Stimulated activated CD4-positive, alpha-beta T cell treated with anti-CD3 and anti-CD28 coated beads, Interleukin-15, amount 100 ng/mL, for 24 hours (primary cell): ENCODE measurements at regions not wholly inside any gene's neighbourhood (a gene's known extent, or its start where the extent isn't known, plus 50 kb on each side); places are given as distances from the start of the nearest gene placed in this dataset.
A peak's percentile ranks its signal among the peaks of the same experiment; 100 is the strongest.
"Not testable (repeated sequence)": the region's sequence is repeated elsewhere in the genome, so short reads cannot be mapped to it uniquely, and the experiment has no call there.

Experiments
- DNase-seq: peaks from one replicate; pipeline ENCODE4 v3.0.0-alpha.2; 2020

DNA sequence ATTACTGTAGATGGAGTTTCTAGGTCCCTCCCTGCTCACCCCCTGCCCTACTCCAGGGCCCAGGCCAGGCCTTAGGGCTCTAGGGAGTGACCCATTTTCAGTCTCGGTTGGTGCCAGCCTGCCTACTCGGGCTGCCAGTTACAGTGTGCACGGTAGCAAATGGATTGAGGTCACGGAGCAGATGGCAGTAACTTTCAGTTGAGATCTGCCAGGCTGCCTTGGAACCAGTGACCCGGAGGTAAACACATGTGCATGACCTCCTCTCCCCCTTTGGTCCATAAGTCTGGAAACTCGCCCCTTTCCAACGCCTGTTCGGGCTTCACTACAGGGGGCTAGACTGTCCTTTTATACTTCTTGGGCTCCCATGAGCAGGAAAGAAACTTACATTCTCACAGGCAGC is 139.7 kb upstream of the TBX3 start:
- no peak for DNase-seq

DNA sequence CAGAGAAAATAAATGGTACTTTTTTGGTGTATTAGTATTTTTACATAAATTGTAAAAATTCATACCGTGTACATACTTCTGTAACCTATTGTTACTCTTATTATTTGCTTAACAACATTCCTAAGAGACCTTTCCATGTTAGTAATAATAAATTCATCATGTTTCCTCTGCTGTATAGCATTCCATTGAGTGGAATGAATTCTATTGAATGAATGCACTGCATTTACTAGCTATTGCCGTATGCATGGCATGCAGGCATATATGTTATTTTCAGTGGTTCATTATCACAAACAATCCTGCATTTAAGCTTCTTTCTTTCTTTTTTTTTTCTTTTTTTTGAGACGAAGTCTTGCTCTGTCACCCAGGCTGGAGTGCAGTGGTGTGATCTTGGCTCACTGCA is 137.6 kb upstream of the TBX3 start:
- DNase-seq: no peak

DNA sequence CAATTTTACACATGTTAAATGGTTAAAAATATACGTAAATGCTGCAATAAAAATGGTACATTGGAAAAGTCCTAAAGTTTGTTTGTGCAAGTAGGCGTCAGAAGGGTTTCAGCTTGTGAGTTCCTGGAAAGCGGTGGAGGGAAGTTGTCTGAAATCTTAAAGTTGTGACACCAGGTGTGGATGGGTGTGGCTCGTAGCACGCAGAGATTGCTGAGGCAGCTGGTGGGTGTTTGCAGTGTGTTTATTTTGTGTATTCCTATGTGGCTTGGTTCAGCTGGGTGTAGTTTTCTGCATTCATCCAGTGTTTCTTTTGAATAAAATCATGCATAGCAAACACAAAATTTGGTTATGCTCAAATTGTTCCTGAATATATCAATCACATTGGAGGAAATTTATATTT is 136.8 kb upstream of the TBX3 start:
- no peak for DNase-seq

DNA sequence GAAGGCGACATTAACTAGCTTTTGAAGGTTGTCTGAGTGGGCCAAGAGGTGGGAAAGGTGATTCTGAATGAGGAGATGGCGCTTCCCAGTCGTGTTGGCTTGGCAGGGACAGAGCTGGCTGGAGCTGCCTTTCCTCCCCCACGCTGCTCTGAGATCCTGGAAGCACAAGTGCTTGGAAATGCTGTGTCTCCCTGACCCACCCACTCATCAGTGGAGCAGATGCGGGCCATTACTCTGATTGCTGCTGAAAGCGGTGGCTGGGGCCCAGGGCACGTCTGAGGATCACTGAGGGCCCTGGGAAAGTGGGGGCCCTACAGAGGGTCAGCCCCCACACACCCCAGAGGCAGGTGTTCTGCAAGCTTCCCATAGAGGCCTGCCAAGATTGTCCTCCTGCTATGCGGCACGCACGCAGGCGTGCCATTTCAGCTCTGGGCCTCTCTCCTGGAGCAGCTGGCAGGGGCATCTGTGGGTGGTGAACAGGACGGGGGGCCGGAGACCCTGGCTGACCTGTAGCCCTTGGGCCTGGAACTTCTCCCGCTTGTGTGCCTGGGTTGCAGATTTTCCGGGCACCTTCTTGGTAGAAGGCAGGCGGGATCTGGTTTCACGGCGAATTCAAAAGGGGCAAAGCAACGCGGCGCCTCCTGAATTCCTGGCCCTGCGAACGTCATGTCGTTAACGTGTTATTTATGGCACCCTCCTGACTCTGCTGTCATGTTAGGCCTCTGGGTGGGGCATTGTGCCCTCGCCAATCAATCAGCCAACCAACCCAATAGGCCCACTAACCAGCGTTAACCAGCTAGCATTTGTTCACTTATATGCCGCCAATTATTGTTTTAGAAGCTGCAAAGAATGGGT is 133.8 kb upstream of the TBX3 start:
- DNase-seq: no peak

DNA sequence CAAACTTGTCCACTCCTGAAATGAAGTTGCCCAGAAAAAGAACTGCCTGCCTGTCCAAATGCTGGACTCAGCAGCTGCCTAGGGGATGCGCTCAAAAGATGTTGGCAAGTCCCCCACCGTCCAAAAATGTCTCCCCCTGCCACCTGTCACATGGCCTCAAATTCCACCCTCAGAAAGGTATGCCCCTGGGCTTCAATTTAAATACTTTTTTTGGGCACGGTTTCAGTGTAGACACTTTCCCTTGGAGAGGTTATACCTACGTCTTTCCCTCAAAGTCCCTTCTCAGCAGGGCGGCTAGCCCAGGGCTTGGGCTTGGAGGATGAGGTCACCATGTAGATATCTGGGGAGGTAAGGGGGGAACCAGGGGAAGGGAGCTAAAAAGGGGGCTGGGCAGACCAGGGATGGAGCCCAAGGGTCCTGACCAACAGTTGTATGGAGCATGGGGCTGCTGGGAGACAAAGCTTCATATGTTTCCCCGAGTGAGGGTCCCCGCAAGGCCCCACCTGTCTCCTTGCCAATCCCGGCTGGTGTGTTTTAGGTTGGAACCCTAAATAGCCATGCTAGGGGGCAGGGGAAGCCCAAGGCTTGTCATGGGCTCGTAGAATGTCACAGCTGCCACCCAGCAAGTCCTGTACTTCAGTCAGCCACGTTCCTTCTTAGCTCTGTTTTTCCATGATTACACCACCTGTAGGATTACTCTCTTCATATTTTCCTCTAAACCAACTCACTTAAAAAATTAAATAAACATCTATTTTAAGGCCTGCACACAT is 131.2 kb upstream of the TBX3 start:
- DNase-seq: no peak

DNA sequence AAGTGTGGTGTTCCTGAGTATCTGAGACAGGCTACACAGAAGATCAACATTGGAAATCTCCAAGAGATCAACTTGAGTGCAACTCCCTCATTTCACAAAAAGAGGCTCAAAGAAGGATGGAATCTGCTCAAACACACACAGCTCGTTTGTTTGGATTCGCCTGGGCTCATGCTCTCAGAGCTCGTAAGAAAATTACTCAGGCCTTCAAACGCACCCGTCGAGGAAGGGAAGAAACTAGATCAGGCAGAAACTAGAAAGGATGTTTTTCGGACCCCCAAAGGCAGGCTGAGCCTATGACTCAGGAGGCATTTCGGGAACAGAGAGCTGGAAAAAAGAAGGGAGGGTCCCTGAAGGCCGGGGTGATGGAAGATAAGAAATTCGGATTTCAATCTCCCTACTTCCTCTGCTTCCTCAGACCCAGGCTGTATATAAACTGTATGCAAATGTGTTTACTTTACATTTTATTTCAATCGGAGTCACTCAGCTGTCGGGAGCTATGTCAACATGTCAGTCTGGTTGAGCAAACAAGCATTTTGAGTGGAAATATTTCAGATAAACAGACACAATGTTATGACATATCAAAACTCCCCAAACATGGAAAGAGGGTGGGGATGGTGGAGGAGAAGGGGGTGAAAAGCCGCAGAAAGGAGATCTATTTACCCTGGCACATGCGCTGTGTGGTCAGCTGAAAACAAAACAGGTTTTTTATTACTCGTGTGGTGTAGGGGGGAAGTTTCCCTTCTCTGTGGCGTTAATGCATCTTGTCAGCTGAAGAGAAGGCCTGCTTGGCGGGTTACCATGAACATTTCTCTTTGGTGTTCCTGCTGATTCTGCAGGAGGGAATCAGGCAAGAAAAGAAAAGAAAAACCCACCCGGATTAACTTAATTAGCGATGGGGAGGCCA is 129.1 kb upstream of the TBX3 start:
- DNase-seq: no peak

DNA sequence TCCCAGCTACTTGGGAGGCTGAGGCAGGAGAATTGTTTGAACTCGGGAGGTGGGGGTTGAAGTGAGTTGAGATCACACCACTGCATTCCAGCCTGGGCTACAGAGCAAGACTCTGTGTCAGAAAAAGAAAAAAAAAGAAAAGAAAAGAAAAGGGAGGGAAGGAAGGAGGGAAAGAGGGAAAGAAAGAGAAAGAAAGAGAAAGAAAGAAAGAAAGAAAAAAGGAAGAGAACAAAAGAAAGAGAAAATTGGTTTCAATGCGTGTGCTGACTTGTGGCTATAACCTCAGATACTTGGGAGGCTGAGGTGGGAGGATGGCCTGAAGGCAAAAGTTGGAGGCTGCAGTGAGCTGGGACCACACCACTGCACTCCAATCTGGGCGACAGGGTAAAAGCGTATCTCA is 128.4 kb upstream of the TBX3 start:
- DNase-seq: no peak

GRCh38 chr12:114809097-114809496 is 125.1 kb upstream of the TBX3 start:
- DNase-seq: no peak

DNA sequence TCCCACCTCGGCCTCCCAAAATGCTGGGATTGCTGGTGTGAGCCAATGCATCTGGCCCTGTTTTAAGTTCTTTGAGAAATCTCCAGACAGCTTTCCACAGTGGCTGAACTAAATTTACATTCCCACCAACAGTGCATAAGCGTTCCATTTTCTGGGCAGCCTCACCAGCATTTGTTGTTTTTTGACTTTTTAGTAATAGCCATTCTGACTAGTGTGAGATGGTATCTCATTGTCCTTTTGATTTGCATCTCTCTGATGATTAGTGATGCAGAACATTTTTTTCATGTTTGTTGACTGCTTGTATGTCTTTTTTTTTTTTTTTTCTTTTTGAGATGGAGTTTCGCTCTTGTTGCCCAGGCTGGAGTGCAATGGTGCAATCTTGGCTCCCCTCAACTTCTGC is 117.4 kb upstream of the TBX3 start:
- not testable (repeated sequence) for DNase-seq

DNA sequence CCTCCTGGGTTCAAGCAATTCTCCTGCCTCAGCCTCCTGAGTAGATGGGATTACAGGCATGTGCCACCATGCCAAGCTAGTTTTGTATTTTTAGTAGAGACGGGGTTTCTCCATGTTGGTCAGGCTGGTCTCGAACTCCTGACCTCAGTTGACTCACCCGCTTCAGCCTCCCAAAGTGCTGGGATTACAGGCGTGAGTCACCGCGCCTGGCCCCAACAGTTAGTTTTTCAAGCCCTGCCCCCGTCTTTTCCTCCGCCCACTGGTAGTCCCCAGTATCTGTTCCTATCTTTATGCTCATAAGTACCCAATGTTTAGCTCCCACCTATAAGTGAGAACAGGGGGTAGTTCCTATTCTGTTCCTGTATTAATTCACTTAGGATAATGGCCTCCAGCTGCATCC is 116.6 kb upstream of the TBX3 start:
- DNase-seq: not testable (repeated sequence)

DNA sequence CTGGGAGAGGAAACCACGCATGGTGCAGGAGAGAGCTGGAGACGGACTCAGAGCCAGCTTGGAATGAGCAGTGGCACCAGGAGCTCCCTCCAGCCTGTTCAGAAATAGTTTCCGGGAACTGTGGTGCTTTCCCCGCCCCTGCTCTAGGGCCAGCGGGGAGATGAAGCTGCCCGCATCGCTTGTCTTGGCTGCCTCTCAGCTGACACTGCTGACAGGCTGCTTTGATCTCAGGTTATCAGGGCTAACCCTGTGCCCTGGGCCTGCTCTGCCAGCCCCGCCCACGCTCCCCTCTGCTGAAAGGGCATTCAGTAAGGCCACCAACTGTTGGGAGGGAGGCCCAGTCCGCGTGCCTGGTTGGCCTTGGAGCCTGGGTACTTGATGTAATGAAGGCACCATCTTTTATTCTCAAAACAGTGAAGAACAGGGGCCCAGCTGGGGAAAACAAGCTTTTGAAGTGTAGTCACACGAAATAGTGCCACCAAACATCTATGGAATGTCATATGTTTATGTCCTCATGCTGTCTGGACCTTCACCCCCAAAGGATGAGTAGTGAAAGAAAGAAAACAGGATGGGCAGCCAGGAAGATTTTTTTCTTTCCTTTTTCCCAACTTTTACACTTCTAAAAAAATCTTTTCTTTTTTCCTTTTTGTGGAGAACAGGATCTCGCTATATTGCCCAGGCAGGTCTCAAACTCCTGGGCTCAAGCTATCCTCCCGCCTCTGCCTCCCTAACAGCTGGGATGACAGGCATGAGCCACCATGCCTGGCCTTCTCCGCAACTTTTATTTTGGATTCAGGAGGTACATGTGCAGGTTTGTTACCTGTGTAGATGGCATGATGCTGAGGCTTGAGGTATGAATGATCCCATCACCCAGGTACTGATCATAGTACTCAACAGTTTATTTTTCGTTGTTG is 115.9 kb upstream of the TBX3 start:
- peak; percentile 1 for DNase-seq

DNA sequence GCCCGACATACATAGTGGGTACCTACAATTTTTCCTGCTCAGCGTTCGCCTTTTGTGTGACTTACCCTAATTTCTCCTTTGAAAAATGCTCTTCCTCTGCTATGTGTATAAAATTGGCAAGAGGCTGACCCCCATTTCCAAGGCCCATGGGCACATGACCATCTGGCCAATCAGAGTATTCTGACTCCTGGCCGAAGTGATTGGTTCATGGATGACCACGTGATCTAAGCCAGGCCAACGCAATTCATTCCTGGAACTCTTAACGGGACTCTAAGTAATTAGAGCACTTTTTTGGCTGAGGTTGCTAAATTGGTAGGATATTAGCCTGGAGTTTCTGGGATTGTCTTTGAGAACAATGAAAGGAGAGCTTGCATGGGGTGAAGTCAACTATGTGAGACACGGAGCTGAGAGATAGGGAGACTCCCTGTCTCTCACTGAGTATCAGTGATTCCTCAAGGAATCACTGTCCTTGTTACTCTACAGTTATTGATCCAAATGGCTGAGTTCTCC is 110.1 kb upstream of the TBX3 start:
- DNase-seq: no peak

DNA sequence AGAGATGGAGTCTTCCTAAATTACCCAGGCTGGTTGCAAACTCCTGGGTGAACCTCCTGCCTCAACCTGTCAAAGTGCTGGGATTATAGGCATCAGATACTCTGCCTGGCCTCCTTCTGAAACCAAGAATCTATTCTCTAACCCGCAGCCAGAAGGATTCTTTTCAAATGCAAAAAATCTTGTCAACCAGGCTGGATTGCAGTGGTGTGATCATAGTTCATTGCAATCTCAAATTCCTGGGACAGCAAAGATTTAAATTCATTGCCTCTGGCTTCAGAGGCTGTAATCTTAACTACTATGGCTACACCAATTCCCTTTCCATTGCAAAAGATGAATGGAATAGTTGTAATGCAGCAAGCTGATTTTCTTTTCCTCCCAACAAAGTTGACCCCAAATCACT is 106.3 kb upstream of the TBX3 start:
- no peak for DNase-seq

- DNase-seq: no peak
These were observed 105.8 kb upstream of the TBX3 start for GRCh38 chr12:114789821-114790220.

DNA sequence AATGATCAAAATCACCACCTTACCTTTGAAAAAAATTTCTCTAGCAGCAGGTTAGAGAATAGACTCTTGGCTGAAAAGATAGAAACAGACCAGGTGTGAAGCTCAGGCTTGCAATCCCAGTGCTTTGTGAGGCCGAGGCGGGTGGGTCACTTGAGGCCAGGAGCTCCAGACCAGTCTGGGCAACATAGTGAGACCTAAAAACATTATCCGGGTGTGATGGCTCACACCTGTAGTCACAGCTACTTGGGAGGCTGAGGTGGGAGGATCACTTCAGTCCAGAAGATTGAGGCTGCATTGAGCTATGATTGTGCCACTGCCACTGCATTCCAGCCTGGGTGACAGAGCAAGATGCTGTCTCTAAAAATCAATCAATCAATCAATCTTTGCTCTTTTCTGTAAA is 105.3 kb upstream of the TBX3 start:
- DNase-seq: no peak

DNA sequence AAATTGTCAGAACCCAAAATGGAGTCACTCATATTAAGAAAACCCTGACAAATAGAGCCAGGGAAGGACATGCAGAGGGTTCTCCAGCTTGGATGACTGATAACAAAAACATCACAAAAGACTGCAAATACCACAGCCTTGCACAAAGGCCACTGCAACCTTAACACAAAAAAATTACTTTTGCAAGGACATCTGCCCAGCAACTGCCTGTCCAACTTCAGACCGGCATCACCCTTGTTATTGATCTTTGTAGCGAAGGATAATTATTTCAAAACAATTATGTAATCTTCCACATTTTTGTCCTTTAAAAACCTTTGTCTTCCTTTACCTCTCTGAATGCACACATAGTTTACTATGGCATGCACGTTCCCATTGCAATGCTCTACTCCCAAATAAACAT is 100.6 kb upstream of the TBX3 start:
- no peak for DNase-seq

GRCh38 chr12:114783089-114783618 is 99.2 kb upstream of the TBX3 start:
- no peak for DNase-seq

DNA sequence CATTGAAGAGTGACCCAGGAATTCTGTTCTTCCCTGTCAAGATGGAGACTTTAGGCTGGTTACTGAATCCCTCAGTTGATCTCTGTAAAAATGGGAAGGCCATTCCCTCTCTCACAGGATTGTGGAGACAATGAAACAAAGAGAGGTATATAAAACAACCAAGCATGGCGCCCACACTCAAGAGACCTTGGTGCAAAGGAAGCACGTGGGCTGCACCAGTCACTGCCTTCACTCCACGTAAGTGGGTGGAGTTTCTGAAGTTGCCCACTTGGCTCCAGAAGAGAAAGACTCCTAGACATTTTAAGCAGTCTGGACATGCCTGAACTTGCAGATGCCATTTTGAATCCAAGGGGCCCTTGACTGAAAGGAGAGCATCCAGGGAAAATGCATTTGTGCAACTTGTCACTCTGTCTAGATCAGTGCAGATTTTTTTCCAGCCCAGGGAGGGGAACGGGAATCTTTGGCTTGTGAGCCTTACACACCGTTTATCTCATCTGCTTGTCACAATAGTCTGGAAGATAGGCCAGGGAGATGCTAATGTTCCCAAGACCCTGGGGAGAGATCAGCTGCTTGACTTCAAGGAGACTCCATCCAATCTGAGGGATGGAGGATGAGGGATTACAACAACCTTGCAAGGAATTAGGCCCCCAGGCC is 96.9 kb upstream of the TBX3 start:
- DNase-seq: no peak

- DNase-seq: no peak
These were observed 95.7 kb upstream of the TBX3 start for GRCh38 chr12:114779647-114780046.

DNA sequence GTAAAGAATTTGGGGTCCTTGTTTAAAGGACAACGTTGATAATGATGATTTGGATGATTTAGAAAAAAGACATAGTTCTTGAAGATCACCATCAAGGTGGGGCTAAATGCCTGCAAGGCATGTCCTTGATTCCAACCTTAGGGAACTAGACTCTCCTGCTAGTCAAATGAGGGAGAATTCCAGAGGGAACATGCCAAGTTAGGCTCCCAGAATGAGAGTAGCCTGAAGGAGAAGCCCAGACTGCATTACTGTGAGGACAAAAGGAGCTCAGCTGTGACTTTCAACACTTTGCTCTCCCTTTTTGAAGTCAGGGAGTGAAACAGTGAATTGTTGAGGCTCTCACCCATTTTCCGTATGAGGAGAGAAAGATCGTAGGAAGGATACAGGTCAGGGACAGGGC is 95.2 kb upstream of the TBX3 start:
- DNase-seq: no peak
